HG03280 (cell line): ENCODE measurements at regions not wholly inside any gene's neighbourhood (a gene's known extent, or its start where the extent isn't known, plus 50 kb on each side); places are given as distances from the start of the nearest gene placed in this dataset.
"Not testable (repeated sequence)": the region's sequence is repeated elsewhere in the genome, so short reads cannot be mapped to it uniquely, and the experiment has no call there.

Source experiments
- ATAC-seq: cut with Tn5 transposase; IDR thresholded peaks from one replicate; pipeline ENCODE4 v1.9.1; 2021; ENCODE audit warnings: mild to moderate bottlenecking, moderate library complexity; ENCODE audit not compliant: unreplicated experiment

GRCh38 chr12:126212824-126213223 is 1147.6 kb downstream of the AACS start:
- no peak for ATAC-seq

GRCh38 chr12:126218697-126219096 is 1153.5 kb downstream of the AACS start:
- ATAC-seq, result no peak

GRCh38 chr12:126219139-126219538 is 1153.9 kb downstream of the AACS start:
- ATAC-seq, result no peak

- ATAC-seq, result no peak
Observed at GRCh38 chr12:126219654-126220279, 1154.5 kb downstream of the AACS start.

- no peak for ATAC-seq
Observed at GRCh38 chr12:126224032-126224431, 1158.8 kb downstream of the AACS start.

- no peak for ATAC-seq
Observed at GRCh38 chr12:126228936-126229335, 1163.7 kb downstream of the AACS start.

- ATAC-seq, result no peak
Observed at GRCh38 chr12:126232711-126233110, 1167.5 kb downstream of the AACS start.

GRCh38 chr12:126233625-126234024 is 1168.4 kb downstream of the AACS start:
- no peak for ATAC-seq

GRCh38 chr12:126243814-126244440 is 1178.7 kb downstream of the AACS start:
- ATAC-seq, result no peak

- no peak for ATAC-seq
Observed at GRCh38 chr12:126247936-126248335, 1182.7 kb downstream of the AACS start.

GRCh38 chr12:126248871-126249403 is 1183.7 kb downstream of the AACS start:
- no peak for ATAC-seq

GRCh38 chr12:126258190-126258589 is 1193.0 kb downstream of the AACS start:
- no peak for ATAC-seq

- ATAC-seq, result no peak
Observed at GRCh38 chr12:126262829-126263228, 1197.6 kb downstream of the AACS start.

- ATAC-seq, result no peak
Observed at GRCh38 chr12:126268222-126268621, 1203.0 kb downstream of the AACS start.

GRCh38 chr12:126271159-126271558 is 1205.9 kb downstream of the AACS start:
- no peak for ATAC-seq

- no peak for ATAC-seq
Observed at GRCh38 chr12:126282691-126283090, 1217.5 kb downstream of the AACS start.

GRCh38 chr12:126286203-126286602 is 1221.0 kb downstream of the AACS start:
- ATAC-seq, result no peak

GRCh38 chr12:126290456-126290855 is 1225.2 kb downstream of the AACS start:
- no peak for ATAC-seq

GRCh38 chr12:126291987-126292386 is 1226.8 kb downstream of the AACS start:
- ATAC-seq, result not testable (repeated sequence)

GRCh38 chr12:126295652-126296051 is 1230.4 kb downstream of the AACS start:
- ATAC-seq, result no peak

- no peak for ATAC-seq
Observed at GRCh38 chr12:126309278-126309677, 1244.0 kb downstream of the AACS start.

- ATAC-seq, result no peak
Observed at GRCh38 chr12:126312457-126312856, 1247.2 kb downstream of the AACS start.

- ATAC-seq, result no peak
Observed at GRCh38 chr12:126316411-126316810, 1251.2 kb downstream of the AACS start.
